Prostate gland (tissue), 2 donors: ENCODE measurements at regions not wholly inside any gene's neighbourhood (a gene's known extent, or its start where the extent isn't known, plus 50 kb on each side); places are given as distances from the start of the nearest gene placed in this dataset.

Source experiments
- CTCF ChIP-seq, 4 experiments: fragments of 200-600 bp in 2 of 4; fragments of 450-650 bp in 2 of 4; sonication (generic) in 2 of 4; IDR thresholded peaks; 1 replicate in 3 of 4; 2 replicates in 1 of 4; pipeline ENCODE4 v1.5.1; 2016 to 2019; ENCODE audit warnings: antibody characterized with exemption in 4 of 4, mild to moderate bottlenecking in 2 of 4, moderate library complexity in 2 of 4
- POLR2AphosphoS5 ChIP-seq: sonication (generic); formaldehyde crosslinking; IDR thresholded peaks from one replicate; pipeline ENCODE4 v1.6.1; 2017; ENCODE audit warnings: antibody characterized with exemption

- TF ChIP-seq CTCF (IDR thresholded peaks at IDR 0.05): no peak
- TF ChIP-seq POLR2AphosphoS5: no peak
These were observed 259.4 kb upstream of the ARX start for GRCh38 chrX:25275159-25275558.
